ENCODE measurements at regions not wholly inside any gene's neighbourhood (a gene's known extent, or its start where the extent isn't known, plus 50 kb on each side); places are given as distances from the start of the nearest gene placed in this dataset.

DNA sequence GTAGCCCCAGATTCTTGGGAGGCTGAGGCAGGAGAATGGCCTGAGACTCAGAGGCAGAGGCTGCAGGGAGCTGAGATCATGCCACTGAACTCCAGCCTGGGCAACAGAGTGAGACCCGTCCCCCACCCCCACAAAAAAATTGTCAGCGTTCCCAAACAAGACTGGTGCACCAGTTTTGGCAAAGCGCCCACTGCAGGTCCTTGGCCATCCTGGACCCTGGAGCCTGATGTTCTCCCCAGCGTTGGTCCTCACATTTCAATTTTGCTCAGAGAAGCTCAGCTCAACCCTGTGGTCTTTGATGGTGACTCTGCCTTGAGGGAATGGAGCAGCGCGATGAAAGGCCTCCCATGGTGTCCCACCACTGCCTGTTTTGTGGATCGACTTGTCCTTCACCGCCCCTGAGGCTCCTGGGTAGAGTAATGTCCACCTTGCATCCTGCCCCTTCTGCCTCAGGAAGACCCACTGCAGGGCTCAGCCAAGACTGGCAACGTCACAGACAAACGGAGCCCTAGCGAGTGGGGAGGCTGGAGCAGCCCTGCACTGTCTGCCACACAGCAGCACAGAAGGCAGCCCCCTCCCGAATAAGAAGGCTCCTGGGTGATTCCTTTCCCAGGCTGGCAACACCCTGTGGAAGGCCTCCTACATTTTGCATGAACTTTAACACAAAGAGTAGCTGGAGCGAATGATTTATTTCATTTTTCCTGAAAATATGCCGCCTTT lies 410.9 kb downstream of the TCERG1L start:
- no peaks in the 10 kb centered on the region for H3K36me3 ChIP-seq
- no peaks in the 10 kb centered on the region for H3K27me3 ChIP-seq

DNA sequence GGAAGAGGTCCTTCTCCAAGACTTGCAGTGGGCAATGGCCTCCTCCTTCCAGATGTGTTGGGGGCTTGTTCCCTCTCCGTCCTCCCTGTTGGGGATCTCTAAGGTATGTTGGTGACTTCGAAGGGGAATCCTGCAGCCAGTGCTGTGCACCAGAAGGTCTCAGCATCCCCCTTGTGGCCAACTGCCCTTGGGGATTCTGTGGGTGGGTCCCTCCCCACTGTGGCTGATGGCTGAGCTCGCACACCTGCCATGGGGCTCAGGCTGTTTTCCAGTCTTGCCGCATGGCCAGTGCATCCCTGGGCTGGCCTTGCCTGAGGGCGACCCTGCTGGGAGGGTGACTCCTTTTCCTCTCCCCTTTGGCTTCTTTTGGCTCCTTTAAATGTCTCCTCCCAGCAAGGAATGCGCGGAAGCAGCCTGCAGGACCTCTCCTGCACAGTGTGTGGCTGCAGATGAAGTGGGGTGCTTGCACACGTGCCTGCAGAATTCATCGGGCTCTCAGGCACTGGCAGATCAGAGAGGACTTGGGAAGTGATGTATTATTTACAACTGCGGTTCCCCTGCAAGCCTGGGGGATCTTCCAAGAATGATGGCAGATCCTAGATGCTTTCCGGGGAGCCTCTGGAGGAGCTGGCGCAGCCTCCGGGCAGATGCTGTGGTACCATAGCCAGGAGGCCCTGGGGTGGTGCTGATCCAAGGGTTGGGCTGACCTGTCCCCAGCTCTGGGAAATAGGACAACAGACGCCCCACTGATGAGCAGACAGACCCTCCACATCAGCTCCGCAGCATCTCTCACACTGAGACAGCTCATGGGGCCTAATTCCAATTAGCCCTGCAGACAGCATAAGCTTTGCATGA lies 410.0 kb downstream of the TCERG1L start:
- TF ChIP-seq, protein P1, sequence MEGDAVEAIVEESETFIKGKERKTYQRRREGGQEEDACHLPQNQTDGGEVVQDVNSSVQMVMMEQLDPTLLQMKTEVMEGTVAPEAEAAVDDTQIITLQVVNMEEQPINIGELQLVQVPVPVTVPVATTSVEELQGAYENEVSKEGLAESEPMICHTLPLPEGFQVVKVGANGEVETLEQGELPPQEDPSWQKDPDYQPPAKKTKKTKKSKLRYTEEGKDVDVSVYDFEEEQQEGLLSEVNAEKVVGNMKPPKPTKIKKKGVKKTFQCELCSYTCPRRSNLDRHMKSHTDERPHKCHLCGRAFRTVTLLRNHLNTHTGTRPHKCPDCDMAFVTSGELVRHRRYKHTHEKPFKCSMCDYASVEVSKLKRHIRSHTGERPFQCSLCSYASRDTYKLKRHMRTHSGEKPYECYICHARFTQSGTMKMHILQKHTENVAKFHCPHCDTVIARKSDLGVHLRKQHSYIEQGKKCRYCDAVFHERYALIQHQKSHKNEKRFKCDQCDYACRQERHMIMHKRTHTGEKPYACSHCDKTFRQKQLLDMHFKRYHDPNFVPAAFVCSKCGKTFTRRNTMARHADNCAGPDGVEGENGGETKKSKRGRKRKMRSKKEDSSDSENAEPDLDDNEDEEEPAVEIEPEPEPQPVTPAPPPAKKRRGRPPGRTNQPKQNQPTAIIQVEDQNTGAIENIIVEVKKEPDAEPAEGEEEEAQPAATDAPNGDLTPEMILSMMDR (IDR thresholded peaks at IDR 0.05) = no peak
- H3K9me3 ChIP-seq = no peaks in the 10 kb centered on the region
- H3K27me3 ChIP-seq = no peaks in the 10 kb centered on the region

More for the DNA sequence above, 410.9 kb downstream of the TCERG1L start:
- Histone ChIP-seq H3K9me3 (no peaks in the 10 kb centered on the region), H3K4me3 (ENCODE audit: low read depth in 1 of 2, low read length in 1 of 2) (no peak overlapping the region), H3K27ac (no peak overlapping the region), H3K4me1 (ENCODE audit: control insufficient read depth in 1 of 2, insufficient read depth in 1 of 2, low read depth in 1 of 2, low read length in 1 of 2) (no peaks in the 10 kb centered on the region)
- TF ChIP-seq, protein P1 (IDR thresholded peaks at IDR 0.05) = no peak

DNA sequence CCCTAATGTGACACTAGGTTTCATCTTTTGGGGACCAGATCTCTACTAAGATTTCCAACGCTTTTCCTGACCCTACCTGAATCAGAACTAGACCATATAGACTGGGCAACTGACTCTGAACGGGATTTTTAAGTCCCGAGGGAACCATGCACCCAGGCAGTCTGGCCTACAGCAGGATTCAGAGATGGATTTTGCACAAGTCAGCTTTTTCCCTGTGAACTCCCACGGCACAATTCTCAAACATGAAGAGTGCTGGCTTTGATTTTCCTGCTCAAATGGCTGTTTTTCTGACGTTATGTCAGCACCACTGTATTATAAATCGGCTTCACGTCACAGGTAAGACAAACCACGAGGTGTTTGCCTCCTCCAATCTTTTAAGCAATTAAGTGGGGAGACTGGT lies 409.1 kb downstream of the TCERG1L start:
- H3K9me3 ChIP-seq = no peaks in the 10 kb centered on the region
- TF ChIP-seq, protein P1 (IDR thresholded peaks at IDR 0.05) = no peak

More for the DNA sequence above, 410.0 kb downstream of the TCERG1L start:
- no peaks in the 10 kb centered on the region for H3K36me3 ChIP-seq
- H3K4me3 ChIP-seq (ENCODE audit: low read depth in 1 of 2, low read length in 1 of 2) = no peak overlapping the region
- H3K4me1 ChIP-seq (ENCODE audit: control insufficient read depth in 1 of 2, insufficient read depth in 1 of 2, low read depth in 1 of 2, low read length in 1 of 2) = no peaks in the 10 kb centered on the region
- H3K27ac ChIP-seq = no peak overlapping the region

DNA sequence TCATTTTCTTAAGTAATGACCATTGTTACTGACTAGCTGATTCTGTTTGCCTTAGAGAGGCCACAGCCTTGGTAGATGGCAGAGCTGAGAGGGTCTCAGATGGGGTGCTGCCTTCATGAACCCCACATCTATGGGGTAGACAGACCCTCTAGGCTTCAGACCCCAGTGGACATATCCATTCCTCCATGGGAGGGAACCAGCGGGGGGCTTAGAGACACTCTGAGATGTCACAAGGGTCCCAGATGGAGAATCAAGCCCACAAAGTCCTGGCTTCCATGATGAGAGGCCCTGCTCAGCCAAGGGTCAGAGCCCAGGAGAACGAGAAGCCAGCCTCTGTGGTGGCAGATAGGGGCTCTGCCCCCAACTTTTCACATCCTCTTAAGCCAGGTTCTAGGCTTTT lies 408.6 kb downstream of the TCERG1L start:
- H3K4me1 ChIP-seq (ENCODE audit: control insufficient read depth in 1 of 2, insufficient read depth in 1 of 2, low read depth in 1 of 2, low read length in 1 of 2) = no peaks in the 10 kb centered on the region
- no peaks in the 10 kb centered on the region for H3K36me3 ChIP-seq
- no peaks in the 10 kb centered on the region for H3K9me3 ChIP-seq
- no peak overlapping the region for H3K27ac ChIP-seq
- TF ChIP-seq, protein P1 (IDR thresholded peaks at IDR 0.05) = no peak
- H3K4me3 ChIP-seq (ENCODE audit: low read depth in 1 of 2, low read length in 1 of 2) = no peak overlapping the region
- no peaks in the 10 kb centered on the region for H3K27me3 ChIP-seq

More for the DNA sequence above, 409.1 kb downstream of the TCERG1L start:
- Histone ChIP-seq H3K36me3 (no peaks in the 10 kb centered on the region), H3K4me3 (ENCODE audit: low read depth in 1 of 2, low read length in 1 of 2) (no peak overlapping the region), H3K27ac (no peak overlapping the region), H3K27me3 (no peaks in the 10 kb centered on the region), H3K4me1 (ENCODE audit: control insufficient read depth in 1 of 2, insufficient read depth in 1 of 2, low read depth in 1 of 2, low read length in 1 of 2) (no peaks in the 10 kb centered on the region)

DNA sequence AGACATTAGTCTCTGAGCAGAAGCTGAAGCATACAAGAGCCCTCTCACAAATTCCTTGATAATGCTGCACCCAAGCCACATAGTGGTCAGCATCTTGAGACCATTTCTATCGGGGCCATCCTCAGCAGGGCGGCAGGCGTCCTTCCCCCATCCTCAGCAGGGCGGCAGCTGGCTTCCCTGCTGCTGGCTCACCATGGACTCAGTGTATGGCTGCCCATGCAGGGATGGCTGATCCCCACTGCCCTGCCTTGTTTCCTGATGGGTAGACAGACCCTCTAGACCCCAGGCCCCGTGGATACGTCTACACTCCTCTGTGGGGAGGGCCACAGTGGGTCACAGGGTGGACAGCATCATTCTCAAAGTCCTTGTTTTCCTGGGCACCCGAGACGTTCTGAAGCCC lies 406.8 kb downstream of the TCERG1L start:
- Histone ChIP-seq H3K4me3 (ENCODE audit: low read depth in 1 of 2, low read length in 1 of 2) (no peak overlapping the region), H3K27me3 (no peaks in the 10 kb centered on the region), H3K4me1 (ENCODE audit: control insufficient read depth in 1 of 2, insufficient read depth in 1 of 2, low read depth in 1 of 2, low read length in 1 of 2) (no peaks in the 10 kb centered on the region), H3K9me3 (no peaks in the 10 kb centered on the region), H3K36me3 (no peaks in the 10 kb centered on the region), H3K27ac (no peak overlapping the region)
- TF ChIP-seq, protein P1 (IDR thresholded peaks at IDR 0.05) = no peak
